K562 (cell line): ENCODE measurements at regions not wholly inside any gene's neighbourhood (a gene's known extent, or its start where the extent isn't known, plus 50 kb on each side); places are given as distances from the start of the nearest gene placed in this dataset.

Source experiments
- ATAC-seq: fragments of 200-7000 bp; cut with Tn5 transposase; 3 replicates; pipeline ENCODE4 v1.9.1; 2020; ENCODE audit warnings: moderate library complexity
- BruUV-seq: library from RNA; stranded (reverse); fragments of 400-500 nt; replicated peaks from 2 replicates; lab custom pipeline; 2021; lab: Mats Ljungman, UMichigan
- CTCF ChIA-PET: fragments of 300-600 bp; formaldehyde crosslinking; extraction: SDS; loops from one replicate; lab custom pipeline; 2021; ENCODE audit warnings: low intra/inter-chr PET ratio; lab: Yijun Ruan, JAX
- POLR2A ChIA-PET: fragments of 300-600, 350-650 bp; sonication (Branson Sonifier 250); formaldehyde crosslinking; extraction: SDS; loops from one replicate; lab custom pipeline; 2021; ENCODE audit warnings: antibody characterized with exemption, inconsistent platforms; lab: Yijun Ruan, JAX
- DNase-seq, 4 experiments: peaks; one replicate each; pipeline versions ENCODE4 v3.0.0 to v3.0.0-alpha.2; 2011 to 2018; ENCODE audit warnings: low spot score in 3 of 4, mixed read lengths in 3 of 4; ENCODE audit errors: extremely low read depth in 1 of 4
- FAIRE-seq: peaks from 2 replicates; lab custom pipeline; 2011; peaks lifted over from hg19 to GRCh38; lab: Jason Lieb, UNC
- H2AFZ ChIP-seq: 2 replicates; pipeline ENCODE4 v1.6.0; 2011; ENCODE audit warnings: low read depth, low read length, control low read depth, inconsistent platforms
- H3K27ac ChIP-seq: fragments of 200-600 bp; 3 replicates; pipeline ENCODE4 v1.8.0; 2011; ENCODE audit warnings: low read depth, mild to moderate bottlenecking, control low read depth, inconsistent platforms, low read length, moderate library complexity, mixed read lengths; ENCODE audit errors: extremely low read depth
- H3K27me3 ChIP-seq, 2 experiments: fragments of 300-600 bp in 1 of 2; 2 replicates in 1 of 2; 3 replicates in 1 of 2; pipeline versions ENCODE4 v1.6.0 to v1.8.0; 2011; ENCODE audit warnings: inconsistent platforms in 2 of 2, low read length in 2 of 2, mild to moderate bottlenecking in 1 of 2, mixed read lengths in 1 of 2, moderate library complexity in 1 of 2; ENCODE audit not compliant: control insufficient read depth in 2 of 2, insufficient read depth in 2 of 2
- H3K36me3 ChIP-seq: fragments of 300-600 bp; 3 replicates; pipeline ENCODE4 v1.8.0; 2011; ENCODE audit warnings: mild to moderate bottlenecking, low read length, inconsistent platforms; ENCODE audit not compliant: control insufficient read depth, insufficient read depth
- H3K4me1 ChIP-seq, 2 experiments: fragments of 200-600 bp in 1 of 2; replicated peaks in 1 of 2; 2 replicates in 1 of 2; 3 replicates in 1 of 2; pipeline versions ENCODE4 v1.5.1 to v1.8.0; 2011; ENCODE audit warnings: inconsistent platforms in 2 of 2, low read length in 2 of 2, mild to moderate bottlenecking in 1 of 2, mixed read lengths in 1 of 2, moderate library complexity in 1 of 2; ENCODE audit not compliant: control insufficient read depth in 2 of 2, insufficient read depth in 2 of 2
- H3K4me2 ChIP-seq: 2 replicates; pipeline ENCODE4 v1.6.1; 2011; ENCODE audit warnings: low read length, control low read depth, inconsistent platforms, mixed read lengths; ENCODE audit not compliant: insufficient read depth
- H3K4me3 ChIP-seq: fragments of 200-600 bp; sonication (generic), shearing (Covaris generic); 2 replicates; pipeline ENCODE4 v1.5.1; 2016; ENCODE audit warnings: control low read depth, inconsistent platforms
- H3K79me2 ChIP-seq: fragments of 200-600 bp; 3 replicates; pipeline ENCODE4 v1.8.0; 2011; ENCODE audit warnings: low read length, inconsistent platforms; ENCODE audit not compliant: control insufficient read depth, insufficient read depth
- H3K9ac ChIP-seq, 2 experiments: 2 replicates each; pipeline versions ENCODE4 v1.6.0 to v1.6.1; 2011; ENCODE audit warnings: low read depth in 2 of 2, low read length in 2 of 2, control low read depth in 1 of 2, inconsistent platforms in 1 of 2, mild to moderate bottlenecking in 1 of 2, mixed read lengths in 1 of 2; ENCODE audit not compliant: insufficient read depth in 1 of 2
- H3K9me1 ChIP-seq: one replicate; pipeline ENCODE4 v1.6.0; 2011; ENCODE audit warnings: inconsistent platforms, mild to moderate bottlenecking, low read length, moderate library complexity; ENCODE audit not compliant: control insufficient read depth, insufficient read depth
- H3K9me3 ChIP-seq: replicated peaks from 2 replicates; pipeline ENCODE4 v1.5.1; 2011; ENCODE audit warnings: low read depth, low read length, inconsistent platforms; ENCODE audit not compliant: control insufficient read depth, insufficient read depth
- H4K20me1 ChIP-seq: replicated peaks from 2 replicates; pipeline ENCODE4 v1.6.1; 2011; ENCODE audit warnings: low read length, inconsistent platforms, mixed read lengths; ENCODE audit not compliant: control insufficient read depth, insufficient read depth
- HSF4 ChIP-seq: fragments of 250-450 bp; sonication (Bioruptor Pico); IDR thresholded peaks from 2 replicates; pipeline ENCODE4 v2.1.2; 2022; ENCODE audit warnings: mild to moderate bottlenecking, moderate library complexity, borderline replicate concordance
- ID3 ChIP-seq, 2 experiments: fragments of 250-450 bp in 1 of 2; fragments of 450-650 bp in 1 of 2; sonication (Bioruptor Pico) in 1 of 2; IDR thresholded peaks; 2 replicates each; pipeline versions ENCODE4 v1.6.1 to v1.8.0; 2016 to 2021; ENCODE audit warnings: mild to moderate bottlenecking in 2 of 2, moderate library complexity in 2 of 2, missing compliant biosample characterization in 1 of 2, missing genetic modification characterization in 1 of 2
- NR2C1 ChIP-seq, 2 experiments: fragments of 450-650 bp; IDR thresholded peaks; 2 replicates each; pipeline ENCODE4 v1.6.1; 2017; ENCODE audit warnings: mild to moderate bottlenecking in 2 of 2, antibody characterized with exemption in 1 of 2, inconsistent platforms in 1 of 2, missing compliant biosample characterization in 1 of 2, missing genetic modification characterization in 1 of 2
- PHB ChIP-seq: fragments of 250-450 bp; sonication (Bioruptor Pico); IDR thresholded peaks from 2 replicates; pipeline ENCODE4 v1.5.0; 2021
- PHF21A ChIP-seq: fragments of 450-650 bp; IDR thresholded peaks from 2 replicates; pipeline ENCODE4 v1.6.1; 2017; ENCODE audit warnings: low read depth, borderline replicate concordance
- POLR3A ChIP-seq: IDR thresholded peaks from 2 replicates; pipeline ENCODE4 v1.6.1; 2011; ENCODE audit warnings: borderline replicate concordance, mild to moderate bottlenecking, moderate library complexity; ENCODE audit not compliant: insufficient read length, insufficient read depth; ENCODE audit errors: extremely low read depth
- THRA ChIP-seq: fragments of 450-650 bp; IDR thresholded peaks from 2 replicates; pipeline ENCODE4 v1.6.1; 2017; ENCODE audit warnings: mild to moderate bottlenecking, moderate library complexity
- ZBTB49 ChIP-seq: sonication (generic); formaldehyde crosslinking; IDR thresholded peaks from 2 replicates; pipeline ENCODE4 v1.8.0; 2022; ENCODE audit warnings: missing genetic modification reagents, mild to moderate bottlenecking, borderline replicate concordance
- ZNF77 ChIP-seq: fragments of 250-450 bp; sonication (Bioruptor Pico); IDR thresholded peaks from 2 replicates; pipeline ENCODE4 v1.5.0; 2020
- WGBS: fragments of 100-300 bp; shearing (Covaris generic); methylation state at CpG from one replicate; pipeline ENCODE4 v1.1.6; 2016; ENCODE audit warnings: low coverage, mixed read lengths; ENCODE audit not compliant: insufficient coverage; ENCODE audit errors: missing lambda C conversion rate; 5-methylcytosine and 5-hydroxymethylcytosine counted together
- in situ Hi-C: fragments of 300-500 bp; cut with MboI; formaldehyde crosslinking; loops from 4 replicates; pipeline ENCODE4 v1.15.0; 2018; ENCODE audit warnings: inconsistent platforms, mixed read lengths
- intact Hi-C: fragments of 100-400 bp; cut with micrococcal nuclease; formaldehyde crosslinking; loops from 2 replicates; pipeline ENCODE4 v1.14.2; 2022
- TF ChIP-seq, protein P1 (sequence below): fragments of 450-650 bp; formaldehyde crosslinking; IDR thresholded peaks from 2 replicates; pipeline ENCODE4 v1.4.0; 2022; ENCODE audit warnings: missing genetic modification characterization
- TF ChIP-seq, protein P2 (sequence below): sonication (generic); formaldehyde crosslinking; IDR thresholded peaks from 2 replicates; pipeline ENCODE4 v1.8.0; 2022; ENCODE audit warnings: mild to moderate bottlenecking, missing genetic modification reagents

DNA sequence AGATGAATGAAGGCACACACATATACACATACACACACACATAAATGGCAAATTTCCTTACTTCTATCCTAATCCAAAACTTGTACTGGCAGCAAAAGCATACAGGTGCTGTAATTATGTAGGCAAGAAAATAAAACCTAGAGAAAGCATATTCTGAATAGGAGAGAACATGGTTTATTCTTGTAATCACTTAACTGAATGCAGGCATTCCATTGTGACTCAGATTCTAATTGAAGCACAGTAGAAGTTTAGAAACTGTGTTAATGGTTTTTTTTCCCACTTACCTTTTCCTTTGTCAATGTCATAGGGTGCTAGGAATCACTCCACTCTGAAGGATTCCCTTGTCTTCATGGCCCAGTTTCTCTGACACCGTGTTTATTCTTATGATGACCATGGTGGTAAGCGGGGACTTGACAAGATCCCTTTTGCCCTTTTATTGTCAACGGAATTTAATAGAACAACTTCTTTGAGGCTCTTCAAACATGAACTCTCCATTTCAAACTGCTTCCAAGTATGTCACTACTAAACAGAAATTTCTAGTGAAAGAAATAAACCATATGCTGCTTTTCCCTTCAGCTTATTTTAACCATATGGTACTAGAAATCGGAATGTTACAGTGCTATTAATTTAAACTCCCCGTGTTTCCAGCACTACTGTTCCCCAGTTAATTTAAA is 164.2 kb downstream of the OGFRL1 start:
- no peaks in the 10 kb centered on the region for H4K20me1 ChIP-seq
- DNase-seq (no peak), ATAC-seq (no peak), FAIRE-seq (no peak)
- intact Hi-C loops (no loop called here), in situ Hi-C loops (no loop called here)
- H2AFZ ChIP-seq, result no peak overlapping the region
- ChIA-PET CTCF (no interaction called here), POLR2A (no interaction called here)
- H3K9ac ChIP-seq, result no peak overlapping the region
- no peaks in the 10 kb centered on the region for H3K27me3 ChIP-seq
- no peaks in the 10 kb centered on the region for H3K79me2 ChIP-seq
- no peak overlapping the region for H3K27ac ChIP-seq
- H3K36me3 ChIP-seq, result no peaks in the 10 kb centered on the region
- no peak overlapping the region for H3K4me3 ChIP-seq
- no TSS peak for BruUV-seq
- no peak overlapping the region for H3K4me2 ChIP-seq
- no peaks in the 10 kb centered on the region for H3K9me1 ChIP-seq
- H3K4me1 ChIP-seq, result no peaks in the 10 kb centered on the region
- H3K9me3 ChIP-seq, result no peaks in the 10 kb centered on the region
- WGBS, result 0% methylated on average over 5 of the region's 5 CpGs
- TF ChIP-seq POLR3A (no peak), NR2C1 (IDR thresholded peaks at IDR 0.05) (no peak), NR2C1 (tag; IDR thresholded peaks at IDR 0.05) (no peak), ZNF77 (CRISPR knock-in tag) (no peak), ID3 (CRISPR knock-in tag; IDR thresholded peaks at IDR 0.05) (no peak), ID3 (tag; IDR thresholded peaks at IDR 0.05) (no peak), PHF21A (no peak), HSF4 (CRISPR knock-in tag) (no peak), PHB (no peak), THRA (no peak), ZBTB49 (CRISPR knock-in tag) (no peak)
- TF ChIP-seq, protein P1, sequence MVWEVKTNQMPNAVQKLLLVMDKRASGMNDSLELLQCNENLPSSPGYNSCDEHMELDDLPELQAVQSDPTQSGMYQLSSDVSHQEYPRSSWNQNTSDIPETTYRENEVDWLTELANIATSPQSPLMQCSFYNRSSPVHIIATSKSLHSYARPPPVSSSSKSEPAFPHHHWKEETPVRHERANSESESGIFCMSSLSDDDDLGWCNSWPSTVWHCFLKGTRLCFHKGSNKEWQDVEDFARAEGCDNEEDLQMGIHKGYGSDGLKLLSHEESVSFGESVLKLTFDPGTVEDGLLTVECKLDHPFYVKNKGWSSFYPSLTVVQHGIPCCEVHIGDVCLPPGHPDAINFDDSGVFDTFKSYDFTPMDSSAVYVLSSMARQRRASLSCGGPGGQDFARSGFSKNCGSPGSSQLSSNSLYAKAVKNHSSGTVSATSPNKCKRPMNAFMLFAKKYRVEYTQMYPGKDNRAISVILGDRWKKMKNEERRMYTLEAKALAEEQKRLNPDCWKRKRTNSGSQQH (CRISPR knock-in tag), result no peak
- TF ChIP-seq, protein P2, sequence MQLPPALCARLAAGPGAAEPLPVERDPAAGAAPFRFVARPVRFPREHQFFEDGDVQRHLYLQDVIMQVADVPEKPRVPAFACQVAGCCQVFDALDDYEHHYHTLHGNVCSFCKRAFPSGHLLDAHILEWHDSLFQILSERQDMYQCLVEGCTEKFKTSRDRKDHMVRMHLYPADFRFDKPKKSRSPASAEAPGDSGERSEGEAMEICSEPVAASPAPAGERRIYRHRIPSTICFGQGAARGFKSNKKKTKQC, result no peak
